ENCODE measurements at regions not wholly inside any gene's neighbourhood (a gene's known extent, or its start where the extent isn't known, plus 50 kb on each side); places are given as distances from the start of the nearest gene placed in this dataset.

GRCh38 chr14:26828741-26829140 is 230.9 kb upstream of the NOVA1 start:
- no peaks in the 10 kb centered on the region for H3K9me3 ChIP-seq (replicated peaks in 1 of 2; ENCODE audit: control insufficient read depth in 2 of 2, insufficient read depth in 1 of 2, low read depth in 1 of 2, low read length in 2 of 2)
- no peak overlapping the region for H2BK120ac ChIP-seq (ENCODE audit: low read depth, low read length)
- no CpG with 5 or more reads among the region's 4 CpGs for WGBS, 2 donors (ENCODE audit: extremely low coverage in 2 of 2, insufficient read length in 2 of 2, insufficient replicate concordance in 1 of 2)
- no peak overlapping the region for H2AFZ ChIP-seq (ENCODE audit: low read length)
- H2BK12ac ChIP-seq (ENCODE audit: low read length) = no peak overlapping the region
- H3K27me3 ChIP-seq (ENCODE audit: control insufficient read depth in 3 of 3, insufficient read depth in 3 of 3, low read depth in 1 of 3, low read length in 3 of 3) = no peaks in the 10 kb centered on the region
- no peak overlapping the region for H3K18ac ChIP-seq (ENCODE audit: low read length)
- H3K27ac ChIP-seq (replicated peaks; ENCODE audit: low read length) = no peak overlapping the region
- no peak for DNase-seq (ENCODE audit: low spot score)
- H3K79me1 ChIP-seq (ENCODE audit: low read depth, low read length) = no peaks in the 10 kb centered on the region
- no peak overlapping the region for H2BK5ac ChIP-seq (ENCODE audit: low read length)
- no peak overlapping the region for H3K4me3 ChIP-seq (ENCODE audit: low read length in 2 of 2)
- H3K9ac ChIP-seq (ENCODE audit: low read depth, low read length, poor library complexity) = no peak overlapping the region
- no peak overlapping the region for H3K23ac ChIP-seq (ENCODE audit: low read depth, low read length, poor library complexity)
- no peaks in the 10 kb centered on the region for H3K36me3 ChIP-seq (replicated peaks in 1 of 2; ENCODE audit: control insufficient read depth in 2 of 2, insufficient read depth in 2 of 2, low read length in 2 of 2)
- no peak overlapping the region for H3K14ac ChIP-seq (ENCODE audit: low read length)
- H3K4me1 ChIP-seq (ENCODE audit: control insufficient read depth in 2 of 2, insufficient read depth in 1 of 2, low read depth in 1 of 2, low read length in 2 of 2) = no peaks in the 10 kb centered on the region
- H3K4me2 ChIP-seq (ENCODE audit: insufficient read depth, low read length, poor library complexity, severe bottlenecking) = no peak overlapping the region
- no peak overlapping the region for H4K91ac ChIP-seq (ENCODE audit: low read depth, low read length, poor library complexity)
- no peak overlapping the region for H2BK15ac ChIP-seq (ENCODE audit: low read length)
- no peak overlapping the region for H3K4ac ChIP-seq (ENCODE audit: low read length)
- H2AK5ac ChIP-seq (ENCODE audit: low read depth, low read length) = no peak overlapping the region
- no peak overlapping the region for H4K8ac ChIP-seq (ENCODE audit: low read depth, low read length)

DNA sequence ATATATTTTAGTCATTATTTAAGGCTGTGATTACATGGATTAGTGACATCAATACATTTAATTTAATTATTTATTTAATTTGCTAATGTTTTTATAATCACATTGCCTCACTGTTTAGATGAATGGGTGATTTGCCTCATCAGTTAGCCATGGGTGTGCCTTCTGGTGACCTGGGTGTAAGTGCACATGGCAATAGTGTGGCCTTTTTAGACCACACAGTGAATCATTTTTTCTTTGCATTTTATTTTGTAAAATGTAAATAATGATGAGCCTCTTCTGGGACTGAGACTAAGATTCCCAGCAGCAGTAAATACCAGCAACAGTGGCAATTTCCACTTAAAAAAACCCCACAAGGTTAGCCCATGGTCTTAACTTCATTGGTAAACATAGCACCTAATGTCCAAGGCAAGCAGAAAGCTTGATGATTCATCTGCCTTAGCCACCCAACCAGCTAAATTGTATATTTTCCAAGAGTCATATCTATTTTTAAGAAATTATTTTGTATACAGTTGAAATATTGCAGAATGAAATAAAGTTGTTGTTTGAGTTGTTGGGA is 235.9 kb upstream of the NOVA1 start:
- Histone ChIP-seq H3K4me1 (ENCODE audit: control insufficient read depth in 2 of 2, insufficient read depth in 1 of 2, low read depth in 1 of 2, low read length in 2 of 2) (peaks cover 0 to 2% of the 10 kb centered on the region in 2 donors), H3K27me3 (ENCODE audit: control insufficient read depth in 3 of 3, insufficient read depth in 3 of 3, low read depth in 1 of 3, low read length in 3 of 3) (no peaks in the 10 kb centered on the region), H3K18ac (ENCODE audit: low read length) (no peak overlapping the region), H3K14ac (ENCODE audit: low read length) (no peak overlapping the region), H3K36me3 (replicated peaks in 1 of 2; ENCODE audit: control insufficient read depth in 2 of 2, insufficient read depth in 2 of 2, low read length in 2 of 2) (no peaks in the 10 kb centered on the region), H4K91ac (ENCODE audit: low read depth, low read length, poor library complexity) (no peak overlapping the region), H3K4me3 (ENCODE audit: low read length in 2 of 2) (no peak overlapping the region), H2AFZ (ENCODE audit: low read length) (no peak overlapping the region), H4K8ac (ENCODE audit: low read depth, low read length) (no peak overlapping the region), H3K4ac (ENCODE audit: low read length) (no peak overlapping the region), H3K23ac (ENCODE audit: low read depth, low read length, poor library complexity) (no peak overlapping the region), H2BK5ac (ENCODE audit: low read length) (no peak overlapping the region), H3K27ac (replicated peaks; ENCODE audit: low read length) (no peak overlapping the region), H3K9ac (ENCODE audit: low read depth, low read length, poor library complexity) (no peak overlapping the region), H2BK120ac (ENCODE audit: low read depth, low read length) (no peak overlapping the region), H2BK15ac (ENCODE audit: low read length) (no peak overlapping the region), H2BK12ac (ENCODE audit: low read length) (no peak overlapping the region), H3K9me3 (replicated peaks in 1 of 2; ENCODE audit: control insufficient read depth in 2 of 2, insufficient read depth in 1 of 2, low read depth in 1 of 2, low read length in 2 of 2) (no peaks in the 10 kb centered on the region), H3K4me2 (ENCODE audit: insufficient read depth, low read length, poor library complexity, severe bottlenecking) (no peak overlapping the region), H2AK5ac (ENCODE audit: low read depth, low read length) (no peak overlapping the region), H3K79me1 (ENCODE audit: low read depth, low read length) (no peaks in the 10 kb centered on the region)
- DNase-seq (ENCODE audit: low spot score) = no peak

DNA sequence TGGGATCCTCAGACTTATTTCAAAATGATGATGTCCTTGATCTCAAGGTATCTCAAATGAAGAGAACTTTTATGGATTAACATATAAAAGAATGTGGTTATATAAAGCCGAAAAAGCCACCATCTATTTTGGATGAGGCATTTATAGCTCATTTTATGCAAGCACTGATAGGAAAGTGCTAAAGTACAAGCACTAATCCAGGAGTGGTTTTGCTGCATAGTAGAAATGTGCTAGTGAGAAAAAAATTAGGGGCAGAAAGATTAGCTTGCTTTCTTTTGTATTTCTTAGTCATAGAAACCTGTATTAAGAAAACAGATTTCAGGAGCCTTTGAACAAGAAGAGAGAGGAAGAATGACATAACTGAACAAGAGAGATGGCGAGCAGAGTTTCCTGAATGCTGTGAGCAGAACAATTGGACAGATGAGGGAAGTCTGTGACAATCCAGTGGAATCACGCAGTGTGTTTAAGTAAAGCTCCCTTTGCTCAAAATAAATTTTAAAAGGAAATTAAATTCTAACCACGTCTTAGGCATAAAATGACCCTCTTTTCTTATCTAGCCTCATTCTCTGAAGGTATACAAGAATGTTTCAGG is 238.2 kb upstream of the NOVA1 start:
- Histone ChIP-seq H4K91ac (ENCODE audit: low read depth, low read length, poor library complexity) (no peak overlapping the region), H3K27me3 (ENCODE audit: control insufficient read depth in 3 of 3, insufficient read depth in 3 of 3, low read depth in 1 of 3, low read length in 3 of 3) (no peaks in the 10 kb centered on the region), H3K4me1 (ENCODE audit: control insufficient read depth in 2 of 2, insufficient read depth in 1 of 2, low read depth in 1 of 2, low read length in 2 of 2) (peaks cover 0 to 2% of the 10 kb centered on the region in 2 donors), H3K18ac (ENCODE audit: low read length) (no peak overlapping the region), H3K4me3 (ENCODE audit: low read length in 2 of 2) (no peak overlapping the region), H3K36me3 (replicated peaks in 1 of 2; ENCODE audit: control insufficient read depth in 2 of 2, insufficient read depth in 2 of 2, low read length in 2 of 2) (no peaks in the 10 kb centered on the region), H3K14ac (ENCODE audit: low read length) (no peak overlapping the region), H3K9ac (ENCODE audit: low read depth, low read length, poor library complexity) (no peak overlapping the region), H2BK5ac (ENCODE audit: low read length) (no peak overlapping the region), H3K4me2 (ENCODE audit: insufficient read depth, low read length, poor library complexity, severe bottlenecking) (no peak overlapping the region), H3K9me3 (replicated peaks in 1 of 2; ENCODE audit: control insufficient read depth in 2 of 2, insufficient read depth in 1 of 2, low read depth in 1 of 2, low read length in 2 of 2) (no peaks in the 10 kb centered on the region), H2BK15ac (ENCODE audit: low read length) (no peak overlapping the region), H3K79me1 (ENCODE audit: low read depth, low read length) (no peaks in the 10 kb centered on the region), H3K4ac (ENCODE audit: low read length) (no peak overlapping the region), H2AFZ (ENCODE audit: low read length) (peak overlapping the region; percentile 11), H2BK120ac (ENCODE audit: low read depth, low read length) (no peak overlapping the region), H3K27ac (replicated peaks; ENCODE audit: low read length) (no peak overlapping the region), H3K23ac (ENCODE audit: low read depth, low read length, poor library complexity) (no peak overlapping the region), H2BK12ac (ENCODE audit: low read length) (no peak overlapping the region), H2AK5ac (ENCODE audit: low read depth, low read length) (no peak overlapping the region), H4K8ac (ENCODE audit: low read depth, low read length) (no peak overlapping the region)
- DNase-seq (ENCODE audit: low spot score) = no peak
- no CpG with 5 or more reads among the region's 4 CpGs for WGBS, 2 donors (ENCODE audit: extremely low coverage in 2 of 2, insufficient read length in 2 of 2, insufficient replicate concordance in 1 of 2)

GRCh38 chr14:26839481-26839880 is 241.6 kb upstream of the NOVA1 start:
- no peak overlapping the region for H3K9ac ChIP-seq (ENCODE audit: low read depth, low read length, poor library complexity)
- H2BK5ac ChIP-seq (ENCODE audit: low read length) = no peak overlapping the region
- no CpG with 5 or more reads among the region's 1 CpG for WGBS, 2 donors (ENCODE audit: extremely low coverage in 2 of 2, insufficient read length in 2 of 2, insufficient replicate concordance in 1 of 2)
- no peak overlapping the region for H2AFZ ChIP-seq (ENCODE audit: low read length)
- H3K4me1 ChIP-seq (ENCODE audit: control insufficient read depth in 2 of 2, insufficient read depth in 1 of 2, low read depth in 1 of 2, low read length in 2 of 2) = peaks cover 0 to 6% of the 10 kb centered on the region in 2 donors
- no peak overlapping the region for H3K4me2 ChIP-seq (ENCODE audit: insufficient read depth, low read length, poor library complexity, severe bottlenecking)
- H2BK120ac ChIP-seq (ENCODE audit: low read depth, low read length) = no peak overlapping the region
- H3K79me1 ChIP-seq (ENCODE audit: low read depth, low read length) = no peaks in the 10 kb centered on the region
- no peak overlapping the region for H3K18ac ChIP-seq (ENCODE audit: low read length)
- H2BK12ac ChIP-seq (ENCODE audit: low read length) = no peak overlapping the region
- no peak for DNase-seq (ENCODE audit: low spot score)
- no peak overlapping the region for H3K4me3 ChIP-seq (ENCODE audit: low read length in 2 of 2)
- no peaks in the 10 kb centered on the region for H3K9me3 ChIP-seq (replicated peaks in 1 of 2; ENCODE audit: control insufficient read depth in 2 of 2, insufficient read depth in 1 of 2, low read depth in 1 of 2, low read length in 2 of 2)
- H3K27me3 ChIP-seq (ENCODE audit: control insufficient read depth in 3 of 3, insufficient read depth in 3 of 3, low read depth in 1 of 3, low read length in 3 of 3) = no peaks in the 10 kb centered on the region
- no peak overlapping the region for H2BK15ac ChIP-seq (ENCODE audit: low read length)
- H4K91ac ChIP-seq (ENCODE audit: low read depth, low read length, poor library complexity) = no peak overlapping the region
- no peak overlapping the region for H3K23ac ChIP-seq (ENCODE audit: low read depth, low read length, poor library complexity)
- no peaks in the 10 kb centered on the region for H3K36me3 ChIP-seq (replicated peaks in 1 of 2; ENCODE audit: control insufficient read depth in 2 of 2, insufficient read depth in 2 of 2, low read length in 2 of 2)
- no peak overlapping the region for H3K4ac ChIP-seq (ENCODE audit: low read length)
- no peak overlapping the region for H3K14ac ChIP-seq (ENCODE audit: low read length)
- H4K8ac ChIP-seq (ENCODE audit: low read depth, low read length) = no peak overlapping the region
- no peak overlapping the region for H2AK5ac ChIP-seq (ENCODE audit: low read depth, low read length)
- H3K27ac ChIP-seq (replicated peaks; ENCODE audit: low read length) = no peak overlapping the region

All from neuronal stem cell (in vitro differentiated cells).